ENCODE measurements at regions not wholly inside any gene's neighbourhood (a gene's known extent, or its start where the extent isn't known, plus 50 kb on each side); places are given as distances from the start of the nearest gene placed in this dataset.

- Histone ChIP-seq H3K4me3 (ENCODE audit: low read depth, low read length) (no peak overlapping the region), H3K27me3 (ENCODE audit: control insufficient read depth, insufficient read depth, low read length) (no peaks in the 10 kb centered on the region), H3K36me3 (ENCODE audit: control insufficient read depth, insufficient read depth, low read length) (no peaks in the 10 kb centered on the region)
- no peak for TF ChIP-seq CTCF (IDR thresholded peaks at IDR 0.05; ENCODE audit: insufficient read depth, low read length, poor library complexity, severe bottlenecking)
- no peak for DNase-seq (ENCODE audit: low read depth)
Observed at GRCh38 chr1:157367091-157367739, 185.1 kb downstream of the FCRL5 start.

GRCh38 chr1:157364612-157365011 lies 187.7 kb downstream of the FCRL5 start:
- Histone ChIP-seq H3K27me3 (ENCODE audit: control insufficient read depth, insufficient read depth, low read length) (no peaks in the 10 kb centered on the region), H3K36me3 (ENCODE audit: control insufficient read depth, insufficient read depth, low read length) (no peaks in the 10 kb centered on the region), H3K4me3 (ENCODE audit: low read depth, low read length) (no peak overlapping the region)
- no peak for TF ChIP-seq CTCF (IDR thresholded peaks at IDR 0.05; ENCODE audit: insufficient read depth, low read length, poor library complexity, severe bottlenecking)
- no peak for DNase-seq (ENCODE audit: low read depth)

DNA sequence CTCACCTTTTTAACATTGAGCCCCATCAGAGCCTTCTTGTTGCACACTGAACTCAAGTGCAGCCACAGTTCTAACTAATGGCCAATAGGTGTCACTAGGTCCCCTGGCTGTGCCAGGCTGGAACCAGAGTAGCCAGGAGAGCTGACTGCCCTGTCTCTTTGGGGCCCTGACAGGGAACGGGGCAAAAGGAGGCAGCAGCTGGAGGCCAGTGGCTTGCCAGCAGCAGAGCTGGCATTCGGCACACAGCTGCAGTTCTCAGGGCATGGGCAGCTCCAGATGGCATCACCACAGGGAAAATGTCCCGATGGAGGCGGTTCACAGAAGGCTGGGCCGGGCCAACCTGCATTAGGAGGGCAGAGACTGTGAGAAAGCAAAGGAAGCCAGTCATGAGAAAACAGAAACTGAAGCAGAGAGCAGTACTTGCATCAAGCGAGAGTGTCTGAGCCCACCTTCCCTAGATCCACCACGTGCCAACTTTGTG lies 188.6 kb downstream of the FCRL5 start:
- no peak overlapping the region for H3K4me3 ChIP-seq (ENCODE audit: low read depth, low read length)
- peak; percentile 70 for TF ChIP-seq CTCF (IDR thresholded peaks at IDR 0.05; ENCODE audit: insufficient read depth, low read length, poor library complexity, severe bottlenecking)
- no peaks in the 10 kb centered on the region for H3K36me3 ChIP-seq (ENCODE audit: control insufficient read depth, insufficient read depth, low read length)
- H3K27me3 ChIP-seq (ENCODE audit: control insufficient read depth, insufficient read depth, low read length), result no peaks in the 10 kb centered on the region
- DNase-seq (ENCODE audit: low read depth), result no peak

GRCh38 chr1:157360023-157360390 lies 192.3 kb downstream of the FCRL5 start:
- no peak for TF ChIP-seq CTCF (IDR thresholded peaks at IDR 0.05; ENCODE audit: insufficient read depth, low read length, poor library complexity, severe bottlenecking)
- Histone ChIP-seq H3K27me3 (ENCODE audit: control insufficient read depth, insufficient read depth, low read length) (no peaks in the 10 kb centered on the region), H3K36me3 (ENCODE audit: control insufficient read depth, insufficient read depth, low read length) (no peaks in the 10 kb centered on the region), H3K4me3 (ENCODE audit: low read depth, low read length) (no peak overlapping the region)
- DNase-seq (ENCODE audit: low read depth), result no peak

GRCh38 chr1:157359314-157360022 lies 192.8 kb downstream of the FCRL5 start:
- no peak for DNase-seq (ENCODE audit: low read depth)
- H3K27me3 ChIP-seq (ENCODE audit: control insufficient read depth, insufficient read depth, low read length), result no peaks in the 10 kb centered on the region

More at GRCh38 chr1:157359314-157360022, 192.8 kb downstream of the FCRL5 start:
- Histone ChIP-seq H3K36me3 (ENCODE audit: control insufficient read depth, insufficient read depth, low read length) (no peaks in the 10 kb centered on the region), H3K4me3 (ENCODE audit: low read depth, low read length) (no peak overlapping the region)
- no peak for TF ChIP-seq CTCF (IDR thresholded peaks at IDR 0.05; ENCODE audit: insufficient read depth, low read length, poor library complexity, severe bottlenecking)
